Cardiac muscle cell (in vitro differentiated cells and primary cell): ENCODE measurements at regions not wholly inside any gene's neighbourhood (a gene's known extent, or its start where the extent isn't known, plus 50 kb on each side); places are given as distances from the start of the nearest gene placed in this dataset.

Experiments used
- DNase-seq, 2 donors: peaks; one replicate each; pipeline versions ENCODE4 v3.0.0 to v3.0.0-alpha.2; 2010 to 2017; ENCODE audit warnings: low read depth in 1 of 2, low spot score in 1 of 2
- H3K27ac ChIP-seq: fragments of 200-600 bp; sonication (generic); 2 replicates; pipeline ENCODE4 v1.5.1; 2016
- H3K27me3 ChIP-seq: fragments of 200-600 bp; sonication (generic); 2 replicates; pipeline ENCODE4 v1.6.0; 2016; ENCODE audit warnings: control low read depth
- H3K36me3 ChIP-seq: fragments of 200-600 bp; sonication (generic); 2 replicates; pipeline ENCODE4 v1.5.1; 2016; ENCODE audit warnings: control low read depth
- H3K4me1 ChIP-seq: fragments of 200-600 bp; sonication (generic); 2 replicates; pipeline ENCODE4 v1.8.1; 2017; ENCODE audit warnings: low read depth, mild to moderate bottlenecking, mixed run types
- H3K4me3 ChIP-seq: fragments of 200-600 bp; sonication (generic); 2 replicates; pipeline ENCODE4 v1.5.1; 2016; ENCODE audit warnings: mild to moderate bottlenecking
- H3K9me3 ChIP-seq: fragments of 200-600 bp; sonication (generic); 2 replicates; pipeline ENCODE4 v1.5.1; 2017; ENCODE audit warnings: low read depth, mild to moderate bottlenecking, control low read depth
- TF ChIP-seq, protein P1 (sequence below): IDR thresholded peaks from 2 replicates; pipeline ENCODE4 v1.5.1; 2012; ENCODE audit warnings: low read depth, mild to moderate bottlenecking, low read length

DNA sequence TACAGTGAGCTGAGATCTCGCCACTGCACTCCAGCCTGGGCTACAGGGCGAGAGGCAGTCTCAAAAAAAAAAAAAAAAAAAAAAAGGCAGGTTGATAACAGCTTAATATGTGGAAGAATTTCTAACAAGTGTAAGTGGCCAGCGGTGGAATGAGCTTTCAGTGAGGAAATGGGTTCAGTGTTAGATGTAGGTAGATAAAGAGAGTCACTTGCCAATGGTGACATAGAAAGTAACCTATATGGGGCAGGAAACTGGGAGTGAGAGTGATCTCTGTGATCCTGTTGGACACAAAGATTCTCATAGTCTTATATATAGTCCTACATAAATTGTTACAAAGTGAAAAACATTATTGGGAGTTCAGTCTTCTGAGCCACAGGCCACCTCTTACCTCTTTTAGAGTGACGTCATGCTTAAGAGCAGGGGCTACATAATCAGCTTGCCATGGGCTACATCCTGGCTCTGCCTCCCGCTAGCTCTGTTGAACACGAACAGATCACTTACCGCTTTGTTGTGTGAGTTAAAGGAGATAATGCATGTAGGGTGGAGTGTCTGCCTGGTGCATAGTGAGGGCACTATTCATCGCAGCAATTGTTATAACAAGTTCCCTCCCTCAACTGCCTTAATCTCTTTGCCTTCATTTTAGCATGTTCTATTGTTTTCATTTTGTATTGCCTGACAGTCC, 110.2 kb upstream of the ELAC2 start:
- no peaks in the 10 kb centered on the region for H3K4me1 ChIP-seq
- H3K27me3 ChIP-seq, result no peaks in the 10 kb centered on the region
- TF ChIP-seq, protein P1, sequence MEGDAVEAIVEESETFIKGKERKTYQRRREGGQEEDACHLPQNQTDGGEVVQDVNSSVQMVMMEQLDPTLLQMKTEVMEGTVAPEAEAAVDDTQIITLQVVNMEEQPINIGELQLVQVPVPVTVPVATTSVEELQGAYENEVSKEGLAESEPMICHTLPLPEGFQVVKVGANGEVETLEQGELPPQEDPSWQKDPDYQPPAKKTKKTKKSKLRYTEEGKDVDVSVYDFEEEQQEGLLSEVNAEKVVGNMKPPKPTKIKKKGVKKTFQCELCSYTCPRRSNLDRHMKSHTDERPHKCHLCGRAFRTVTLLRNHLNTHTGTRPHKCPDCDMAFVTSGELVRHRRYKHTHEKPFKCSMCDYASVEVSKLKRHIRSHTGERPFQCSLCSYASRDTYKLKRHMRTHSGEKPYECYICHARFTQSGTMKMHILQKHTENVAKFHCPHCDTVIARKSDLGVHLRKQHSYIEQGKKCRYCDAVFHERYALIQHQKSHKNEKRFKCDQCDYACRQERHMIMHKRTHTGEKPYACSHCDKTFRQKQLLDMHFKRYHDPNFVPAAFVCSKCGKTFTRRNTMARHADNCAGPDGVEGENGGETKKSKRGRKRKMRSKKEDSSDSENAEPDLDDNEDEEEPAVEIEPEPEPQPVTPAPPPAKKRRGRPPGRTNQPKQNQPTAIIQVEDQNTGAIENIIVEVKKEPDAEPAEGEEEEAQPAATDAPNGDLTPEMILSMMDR, result no peak
- no peaks in the 10 kb centered on the region for H3K9me3 ChIP-seq
- DNase-seq, result no peak
- no peak overlapping the region for H3K27ac ChIP-seq
- H3K36me3 ChIP-seq, result no peaks in the 10 kb centered on the region
- H3K4me3 ChIP-seq, result no peak overlapping the region

GRCh38 chr17:13120864-13121263, 103.0 kb upstream of the ELAC2 start:
- Histone ChIP-seq H3K36me3 (no peaks in the 10 kb centered on the region), H3K27me3 (no peaks in the 10 kb centered on the region), H3K4me1 (no peaks in the 10 kb centered on the region), H3K27ac (no peak overlapping the region), H3K9me3 (no peaks in the 10 kb centered on the region), H3K4me3 (no peak overlapping the region)
- no peak for DNase-seq
- TF ChIP-seq, protein P1, result no peak

DNA sequence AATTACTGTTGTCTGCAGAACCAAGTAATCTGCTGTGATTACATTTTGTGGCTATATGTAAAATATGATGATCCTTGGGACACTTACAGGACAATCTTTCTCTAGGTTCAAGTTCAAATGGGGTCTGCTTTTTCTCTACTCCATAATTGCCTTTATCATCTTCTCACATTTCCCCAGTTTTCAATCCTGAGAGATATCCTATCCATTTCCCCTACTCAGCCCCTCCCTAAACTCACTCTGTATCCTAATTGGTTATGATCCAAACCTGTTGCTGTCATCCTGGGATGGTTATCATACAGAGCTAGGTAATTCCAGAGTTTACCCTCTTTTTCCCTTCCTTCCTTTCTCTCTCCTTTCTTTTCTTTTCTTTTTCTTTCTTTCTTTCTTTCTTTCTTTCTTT, 100.5 kb upstream of the ELAC2 start:
- Histone ChIP-seq H3K9me3 (no peaks in the 10 kb centered on the region), H3K4me3 (no peak overlapping the region), H3K36me3 (no peaks in the 10 kb centered on the region), H3K4me1 (no peaks in the 10 kb centered on the region), H3K27me3 (no peaks in the 10 kb centered on the region), H3K27ac (no peak overlapping the region)
- TF ChIP-seq, protein P1, result no peak
- no peak for DNase-seq

GRCh38 chr17:13117616-13118015, 99.8 kb upstream of the ELAC2 start:
- H3K27me3 ChIP-seq, result no peaks in the 10 kb centered on the region
- H3K4me1 ChIP-seq, result no peaks in the 10 kb centered on the region
- TF ChIP-seq, protein P1, result no peak
- no peak overlapping the region for H3K27ac ChIP-seq
- H3K36me3 ChIP-seq, result no peaks in the 10 kb centered on the region
- DNase-seq, result no peak
- H3K4me3 ChIP-seq, result no peak overlapping the region
- H3K9me3 ChIP-seq, result no peaks in the 10 kb centered on the region

DNA sequence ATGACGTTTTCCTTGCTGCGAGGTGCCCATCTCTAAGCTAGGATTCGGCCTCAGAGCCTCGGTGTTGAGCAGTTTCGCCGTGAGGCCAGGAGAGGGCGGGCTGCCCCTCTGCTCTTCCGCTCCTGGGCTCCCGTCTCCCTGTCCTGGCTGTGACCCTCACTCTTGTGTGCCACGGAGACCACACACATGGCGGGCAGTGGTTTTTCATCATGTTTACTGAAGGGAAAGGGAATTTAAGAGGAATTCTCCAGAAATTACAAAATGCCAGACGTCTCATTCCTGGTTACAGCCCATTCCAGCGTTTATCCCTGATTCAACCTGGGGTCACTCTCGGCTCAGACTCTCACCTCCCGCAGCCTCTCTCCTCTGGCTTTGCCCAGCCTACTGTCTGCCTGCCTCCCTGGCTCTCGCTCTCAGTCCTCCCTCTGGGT, 96.8 kb upstream of the ELAC2 start:
- no peaks in the 10 kb centered on the region for H3K36me3 ChIP-seq
- TF ChIP-seq, protein P1, result peak; percentile 91
- peak; percentile 62 to 76 for DNase-seq
- H3K4me1 ChIP-seq, result no peaks in the 10 kb centered on the region
- H3K4me3 ChIP-seq, result no peak overlapping the region
- H3K9me3 ChIP-seq, result no peaks in the 10 kb centered on the region
- H3K27me3 ChIP-seq, result no peaks in the 10 kb centered on the region
- H3K27ac ChIP-seq, result no peak overlapping the region
